ENCODE measurements at regions not wholly inside any gene's neighbourhood (a gene's known extent, or its start where the extent isn't known, plus 50 kb on each side); places are given as distances from the start of the nearest gene placed in this dataset.
A peak's percentile ranks its signal among the peaks of the same experiment; 100 is the strongest.
"Not testable (repeated sequence)": the region's sequence is repeated elsewhere in the genome, so short reads cannot be mapped to it uniquely, and the experiment has no call there.

DNA sequence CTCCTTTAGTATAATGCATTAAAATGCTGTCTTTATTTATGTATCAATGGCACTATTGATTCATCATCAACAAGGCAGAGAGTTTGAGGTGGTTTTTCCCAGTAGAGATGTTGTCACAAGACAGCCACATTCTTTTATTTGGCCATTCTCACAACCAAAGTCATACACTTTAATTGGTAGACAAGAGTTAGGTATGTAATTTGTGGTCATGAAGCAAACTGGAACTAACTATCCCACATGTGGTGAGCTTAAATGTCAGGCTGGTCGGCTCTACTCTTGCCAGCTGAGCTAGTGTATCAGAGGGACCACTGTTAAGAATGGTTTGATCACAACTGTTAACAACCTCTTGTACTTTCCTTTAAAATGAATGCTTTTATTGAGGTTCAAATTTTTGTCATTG lies 714.6 kb downstream of the CD109 start:
- no peak for DNase-seq (ENCODE audit: extremely low spot score, unreplicated experiment)
- Mint-ChIP-seq H3K4me1 (ENCODE audit: unreplicated experiment) (no peaks in the 10 kb centered on the region), H3K9me3 (no peaks in the 10 kb centered on the region), H3K36me3 (no peaks in the 10 kb centered on the region), H3K4me3 (no peak overlapping the region), H3K27ac (no peak overlapping the region), H3K27me3 (no peaks in the 10 kb centered on the region)
- TF ChIP-seq CTCF (conservative IDR thresholded peaks at IDR 0.05), result no peak

GRCh38 chr6:74409447-74409846 lies 713.4 kb downstream of the CD109 start:
- H3K9me3 Mint-ChIP-seq, result no peaks in the 10 kb centered on the region
- no peaks in the 10 kb centered on the region for H3K36me3 Mint-ChIP-seq
- DNase-seq (ENCODE audit: extremely low spot score, unreplicated experiment), result no peak
- H3K4me1 Mint-ChIP-seq (ENCODE audit: unreplicated experiment), result no peaks in the 10 kb centered on the region
- H3K4me3 Mint-ChIP-seq, result no peak overlapping the region
- no peaks in the 10 kb centered on the region for H3K27me3 Mint-ChIP-seq
- peak; percentile 72 for TF ChIP-seq CTCF (conservative IDR thresholded peaks at IDR 0.05)
- no peak overlapping the region for H3K27ac Mint-ChIP-seq

DNA sequence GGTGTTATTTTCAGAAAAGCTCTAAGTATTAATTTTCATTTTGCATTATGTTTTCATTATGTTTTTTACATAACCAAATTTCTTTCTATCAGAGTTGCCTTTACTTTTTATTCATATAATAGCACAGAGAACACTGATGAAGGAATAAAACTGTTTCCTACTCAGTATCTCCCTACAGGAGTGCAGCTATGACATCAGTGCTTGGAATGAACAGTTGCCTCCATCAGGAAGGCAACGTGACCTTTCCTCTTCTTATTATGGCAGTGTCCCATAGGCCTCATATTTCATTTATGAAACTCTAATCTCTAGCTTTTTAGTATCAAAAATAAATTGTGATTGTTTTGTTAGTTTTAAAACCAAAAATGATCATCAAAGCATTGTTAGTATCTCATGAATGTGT lies 712.8 kb downstream of the CD109 start:
- H3K36me3 Mint-ChIP-seq, result no peaks in the 10 kb centered on the region
- no peak for DNase-seq (ENCODE audit: extremely low spot score, unreplicated experiment)
- H3K27me3 Mint-ChIP-seq, result no peaks in the 10 kb centered on the region
- H3K4me3 Mint-ChIP-seq, result no peak overlapping the region
- no peaks in the 10 kb centered on the region for H3K4me1 Mint-ChIP-seq (ENCODE audit: unreplicated experiment)
- no peak for TF ChIP-seq CTCF (conservative IDR thresholded peaks at IDR 0.05)
- no peak overlapping the region for H3K27ac Mint-ChIP-seq
- H3K9me3 Mint-ChIP-seq, result no peaks in the 10 kb centered on the region

GRCh38 chr6:74404366-74404765 lies 708.4 kb downstream of the CD109 start:
- H3K4me1 Mint-ChIP-seq (ENCODE audit: unreplicated experiment), result no peaks in the 10 kb centered on the region
- no peak overlapping the region for H3K4me3 Mint-ChIP-seq
- no peak for TF ChIP-seq CTCF (conservative IDR thresholded peaks at IDR 0.05)
- DNase-seq (ENCODE audit: extremely low spot score, unreplicated experiment), result no peak
- no peaks in the 10 kb centered on the region for H3K9me3 Mint-ChIP-seq
- no peak overlapping the region for H3K27ac Mint-ChIP-seq
- no peaks in the 10 kb centered on the region for H3K27me3 Mint-ChIP-seq
- no peaks in the 10 kb centered on the region for H3K36me3 Mint-ChIP-seq

DNA sequence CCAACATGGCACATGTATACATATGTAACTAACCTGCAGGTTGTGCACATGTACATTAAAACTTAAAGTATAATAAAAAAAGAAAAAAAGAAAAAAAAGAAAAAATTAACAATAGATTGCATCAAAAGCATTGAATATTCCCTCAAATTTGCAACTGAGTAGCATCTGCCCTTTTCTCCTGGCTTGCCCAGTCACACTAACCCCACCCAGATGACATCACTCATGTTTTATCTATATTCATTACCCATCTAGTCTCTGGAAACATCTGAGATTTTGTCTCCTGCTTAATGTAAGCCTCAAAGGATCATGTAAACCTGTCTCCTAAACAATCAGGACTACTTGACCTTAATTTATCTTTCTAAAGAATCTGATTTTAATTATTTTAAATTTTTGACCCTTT lies 706.8 kb downstream of the CD109 start:
- Mint-ChIP-seq H3K36me3 (no peaks in the 10 kb centered on the region), H3K27ac (no peak overlapping the region), H3K4me3 (no peak overlapping the region), H3K27me3 (no peaks in the 10 kb centered on the region), H3K9me3 (no peaks in the 10 kb centered on the region), H3K4me1 (ENCODE audit: unreplicated experiment) (no peaks in the 10 kb centered on the region)
- no peak for DNase-seq (ENCODE audit: extremely low spot score, unreplicated experiment)
- no peak for TF ChIP-seq CTCF (conservative IDR thresholded peaks at IDR 0.05)

- not testable (repeated sequence) for H3K9me3 Mint-ChIP-seq; H3K4me1 Mint-ChIP-seq (ENCODE audit: unreplicated experiment); H3K4me3 Mint-ChIP-seq; H3K36me3 Mint-ChIP-seq; H3K27me3 Mint-ChIP-seq; H3K27ac Mint-ChIP-seq; DNase-seq (ENCODE audit: extremely low spot score, unreplicated experiment)
Measured at GRCh38 chr6:74378437-74378836, 682.4 kb downstream of the CD109 start.

Data from type B pancreatic cell (in vitro differentiated cells).